Liver (tissue), 8 donors: ENCODE measurements at regions not wholly inside any gene's neighbourhood (a gene's known extent, or its start where the extent isn't known, plus 50 kb on each side); places are given as distances from the start of the nearest gene placed in this dataset.

Experiments
- DNase-seq: peaks from one replicate; pipeline ENCODE4 v3.0.0-alpha.2; 2017; ENCODE audit warnings: low spot score
- H3K27ac ChIP-seq, 2 donors: one replicate each; pipeline ENCODE4 v1.7.0; 2013; ENCODE audit warnings: inconsistent platforms in 2 of 2, low read length in 2 of 2, control low read depth in 1 of 2, low read depth in 1 of 2, mild to moderate bottlenecking in 1 of 2
- H3K27me3 ChIP-seq, 4 donors: one replicate each; pipeline versions ENCODE4 v1.6.1 to v1.7.0; 2013; ENCODE audit warnings: low read length in 3 of 4, inconsistent platforms in 1 of 4, mild to moderate bottlenecking in 1 of 4, moderate library complexity in 1 of 4; ENCODE audit not compliant: control insufficient read depth in 4 of 4, insufficient read depth in 4 of 4
- H3K36me3 ChIP-seq, 4 donors: one replicate each; pipeline versions ENCODE4 v1.6.1 to v1.7.0; 2013; ENCODE audit warnings: low read length in 3 of 4, mild to moderate bottlenecking in 3 of 4, low read depth in 1 of 4, moderate library complexity in 1 of 4; ENCODE audit not compliant: control insufficient read depth in 4 of 4, insufficient read depth in 3 of 4
- H3K4me1 ChIP-seq, 4 donors: one replicate each; pipeline versions ENCODE4 v1.6.1 to v1.7.0; 2013; ENCODE audit warnings: low read length in 3 of 4, mild to moderate bottlenecking in 3 of 4, moderate library complexity in 1 of 4; ENCODE audit not compliant: control insufficient read depth in 4 of 4, insufficient read depth in 4 of 4
- H3K4me3 ChIP-seq, 3 donors: one replicate each; pipeline versions ENCODE4 v1.6.1 to v1.7.0; 2013; ENCODE audit warnings: low read length in 3 of 3, control low read depth in 1 of 3, low read depth in 1 of 3, mild to moderate bottlenecking in 1 of 3
- H3K9ac ChIP-seq, 2 donors: one replicate each; pipeline ENCODE4 v1.7.0; 2013; ENCODE audit warnings: low read length in 2 of 2, mild to moderate bottlenecking in 2 of 2, moderate library complexity in 2 of 2, control low read depth in 1 of 2, low read depth in 1 of 2
- H3K9me3 ChIP-seq, 4 donors: one replicate each; pipeline versions ENCODE4 v1.6.1 to v1.7.0; 2013; ENCODE audit warnings: low read length in 3 of 4; ENCODE audit not compliant: control insufficient read depth in 4 of 4
- ATF3 ChIP-seq: IDR thresholded peaks from 2 replicates; pipeline ENCODE4 v1.6.1; 2016; ENCODE audit warnings: antibody characterized with exemption
- CTCF ChIP-seq: fragments of 150-350 bp; IDR thresholded peaks from 2 replicates; pipeline ENCODE4 v1.5.1; 2017; ENCODE audit warnings: improper control_type of control experiment, low read depth, low read length; ENCODE audit not compliant: missing input control
- FOXA1 ChIP-seq: IDR thresholded peaks from 2 replicates; pipeline ENCODE4 v1.6.1; 2016; ENCODE audit warnings: antibody characterized with exemption
- FOXA2 ChIP-seq: IDR thresholded peaks from 2 replicates; pipeline ENCODE4 v1.6.1; 2016; ENCODE audit warnings: antibody characterized with exemption
- GABPA ChIP-seq, 2 donors: IDR thresholded peaks in 1 of 2; conservative IDR thresholded peaks in 1 of 2; 2 replicates each; pipeline ENCODE4 v1.6.1; 2016; ENCODE audit warnings: antibody characterized with exemption in 2 of 2, mild to moderate bottlenecking in 1 of 2, moderate library complexity in 1 of 2
- HNF4G ChIP-seq: IDR thresholded peaks from 2 replicates; pipeline ENCODE4 v1.6.1; 2016; ENCODE audit warnings: antibody characterized with exemption
- JUND ChIP-seq, 2 donors: IDR thresholded peaks; 2 replicates each; pipeline ENCODE4 v1.6.1; 2016; ENCODE audit warnings: antibody characterized with exemption in 2 of 2
- NR2F2 ChIP-seq: IDR thresholded peaks from 2 replicates; pipeline ENCODE4 v1.6.1; 2016; ENCODE audit warnings: antibody characterized with exemption
- REST ChIP-seq: IDR thresholded peaks from 2 replicates; pipeline ENCODE4 v1.6.1; 2016; ENCODE audit warnings: antibody characterized with exemption, mild to moderate bottlenecking
- RXRA ChIP-seq, 2 donors: IDR thresholded peaks; 2 replicates each; pipeline ENCODE4 v1.6.1; 2017 to 2018; ENCODE audit warnings: antibody characterized with exemption in 2 of 2, mild to moderate bottlenecking in 1 of 2
- TAF1 ChIP-seq: conservative IDR thresholded peaks from 2 replicates; pipeline ENCODE4 v1.6.1; 2016; ENCODE audit warnings: antibody characterized with exemption, mild to moderate bottlenecking
- YY1 ChIP-seq: IDR thresholded peaks from 2 replicates; pipeline ENCODE4 v1.6.1; 2016; ENCODE audit warnings: antibody characterized with exemption, mild to moderate bottlenecking
- ZBTB33 ChIP-seq: IDR thresholded peaks from 2 replicates; pipeline ENCODE4 v1.6.1; 2016; ENCODE audit warnings: antibody characterized with exemption
- WGBS: extraction: QIAGEN DNeasy Blood & Tissue Kit; methylation state at CpG from one replicate; pipeline ENCODE4 v1.1.7; 2013; 5-methylcytosine and 5-hydroxymethylcytosine counted together
- donor health status: healthy.
- donor health status: healthy.
- donor health status: healthy.
- donor health status: healthy.
- donor health status: healthy.

- TF ChIP-seq ATF3 (no peak), HNF4G (no peak), CTCF (no peak), REST (no peak)
- Histone ChIP-seq H3K4me3 (no peak overlapping the region), H3K9me3 (peaks cover 0 to 3% (median under 1%) of the 10 kb centered on the region in 4 donors), H3K36me3 (no peaks in the 10 kb centered on the region), H3K27ac (no peak overlapping the region), H3K9ac (no peak overlapping the region), H3K27me3 (peaks cover 0 to 3% (median 0%) of the 10 kb centered on the region in 4 donors), H3K4me1 (no peaks in the 10 kb centered on the region)
- no peak for DNase-seq
- 86% methylated on average over 3 of the region's 3 CpGs for WGBS
These were observed 56.1 kb upstream of the SPTLC1 start for GRCh38 chr9:92171281-92171680.

GRCh38 chr9:92170848-92171247 is 55.6 kb upstream of the SPTLC1 start:
- peaks cover 0 to 3% (median 0%) of the 10 kb centered on the region in 4 donors for H3K27me3 ChIP-seq
- no peak for DNase-seq
- TF ChIP-seq YY1: no peak
- TF ChIP-seq ZBTB33: no peak
- TF ChIP-seq JUND (IDR thresholded peaks at IDR 0.05): no peak
- TF ChIP-seq GABPA (IDR thresholded peaks at IDR 0.05 in 1 of 2, conservative IDR thresholded peaks at IDR 0.05 in 1 of 2): no peak
- TF ChIP-seq HNF4G: no peak
- TF ChIP-seq NR2F2: no peak
- TF ChIP-seq CTCF: no peak
- no peak for TF ChIP-seq REST
- no peak for TF ChIP-seq TAF1
- no peak for TF ChIP-seq FOXA1
- no peak for TF ChIP-seq RXRA (IDR thresholded peaks at IDR 0.05)
- no peak for TF ChIP-seq FOXA2
- H3K4me1 ChIP-seq: no peaks in the 10 kb centered on the region
- no peak overlapping the region for H3K4me3 ChIP-seq
- WGBS: 56% methylated on average over 9 of the region's 9 CpGs
- H3K27ac ChIP-seq: no peak overlapping the region
- no peaks in the 10 kb centered on the region for H3K36me3 ChIP-seq
- no peak overlapping the region for H3K9ac ChIP-seq
- H3K9me3 ChIP-seq: peaks cover 0 to 3% (median under 1%) of the 10 kb centered on the region in 4 donors
